BE2C (cell line): ENCODE measurements at regions not wholly inside any gene's neighbourhood (a gene's known extent, or its start where the extent isn't known, plus 50 kb on each side); places are given as distances from the start of the nearest gene placed in this dataset.

ENCODE experiments used
- DNase-seq: peaks from one replicate; pipeline ENCODE4 v3.0.0-alpha.2; 2020
- H3K27me3 ChIP-seq: fragments of 250-450 bp; sonication (Bioruptor Pico); 2 replicates; pipeline ENCODE4 v1.5.1; 2020; ENCODE audit warnings: mild to moderate bottlenecking
- H3K36me3 ChIP-seq: fragments of 250-450 bp; sonication (Bioruptor Pico); 2 replicates; pipeline ENCODE4 v1.5.1; 2020; ENCODE audit warnings: mild to moderate bottlenecking
- H3K4me1 ChIP-seq: fragments of 250-450 bp; sonication (Bioruptor Pico); 2 replicates; pipeline ENCODE4 v1.5.1; 2020
- H3K4me3 ChIP-seq: 2 replicates; pipeline ENCODE4 v1.5.1; 2011; ENCODE audit warnings: low read depth, low read length
- H3K9me3 ChIP-seq: fragments of 250-450 bp; sonication (Bioruptor Pico); 2 replicates; pipeline ENCODE4 v1.5.1; 2020
- CTCF ChIP-seq: IDR thresholded peaks from 2 replicates; pipeline ENCODE4 v1.5.1; 2012; ENCODE audit warnings: mild to moderate bottlenecking, low read depth, low read length

GRCh38 chr2:236815746-236816145 lies 246.1 kb downstream of the ACKR3 start:
- DNase-seq = no peak
- Histone ChIP-seq H3K9me3 (no peaks in the 10 kb centered on the region), H3K4me1 (no peaks in the 10 kb centered on the region), H3K4me3 (no peak overlapping the region), H3K36me3 (no peaks in the 10 kb centered on the region), H3K27me3 (no peaks in the 10 kb centered on the region; the same call in 1 of the 2 replicates)
- no peak for TF ChIP-seq CTCF

- no peak for DNase-seq
- TF ChIP-seq CTCF = no peak
Observed at GRCh38 chr2:236816197-236817170, 246.9 kb downstream of the ACKR3 start.

GRCh38 chr2:236818281-236819045 lies 248.8 kb downstream of the ACKR3 start:
- H3K4me3 ChIP-seq = no peak overlapping the region
- no peaks in the 10 kb centered on the region for H3K9me3 ChIP-seq
- no peaks in the 10 kb centered on the region for H3K36me3 ChIP-seq
- no peaks in the 10 kb centered on the region for H3K4me1 ChIP-seq
- no peaks in the 10 kb centered on the region; the same call in 1 of the 2 replicates for H3K27me3 ChIP-seq
- TF ChIP-seq CTCF = no peak
- DNase-seq = no peak

More at GRCh38 chr2:236816197-236817170, 246.9 kb downstream of the ACKR3 start:
- Histone ChIP-seq H3K36me3 (no peaks in the 10 kb centered on the region), H3K4me1 (no peaks in the 10 kb centered on the region), H3K27me3 (no peaks in the 10 kb centered on the region; the same call in 1 of the 2 replicates), H3K9me3 (no peaks in the 10 kb centered on the region), H3K4me3 (no peak overlapping the region)

- Histone ChIP-seq H3K27me3 (no peaks in the 10 kb centered on the region; the same call in 1 of the 2 replicates), H3K4me3 (no peak overlapping the region), H3K9me3 (no peaks in the 10 kb centered on the region), H3K4me1 (no peaks in the 10 kb centered on the region), H3K36me3 (no peaks in the 10 kb centered on the region)
- no peak for TF ChIP-seq CTCF
- no peak for DNase-seq
Observed at GRCh38 chr2:236819275-236820002, 249.8 kb downstream of the ACKR3 start.

GRCh38 chr2:236820763-236821344 lies 251.2 kb downstream of the ACKR3 start:
- no peak overlapping the region for H3K4me3 ChIP-seq
- no peaks in the 10 kb centered on the region for H3K4me1 ChIP-seq
- H3K27me3 ChIP-seq = no peaks in the 10 kb centered on the region; the same call in 1 of the 2 replicates
- no peak for TF ChIP-seq CTCF
- DNase-seq = no peak
- no peaks in the 10 kb centered on the region for H3K36me3 ChIP-seq
- H3K9me3 ChIP-seq = no peaks in the 10 kb centered on the region
